ENCODE measurements at regions not wholly inside any gene's neighbourhood (a gene's known extent, or its start where the extent isn't known, plus 50 kb on each side); places are given as distances from the start of the nearest gene placed in this dataset.

DNA sequence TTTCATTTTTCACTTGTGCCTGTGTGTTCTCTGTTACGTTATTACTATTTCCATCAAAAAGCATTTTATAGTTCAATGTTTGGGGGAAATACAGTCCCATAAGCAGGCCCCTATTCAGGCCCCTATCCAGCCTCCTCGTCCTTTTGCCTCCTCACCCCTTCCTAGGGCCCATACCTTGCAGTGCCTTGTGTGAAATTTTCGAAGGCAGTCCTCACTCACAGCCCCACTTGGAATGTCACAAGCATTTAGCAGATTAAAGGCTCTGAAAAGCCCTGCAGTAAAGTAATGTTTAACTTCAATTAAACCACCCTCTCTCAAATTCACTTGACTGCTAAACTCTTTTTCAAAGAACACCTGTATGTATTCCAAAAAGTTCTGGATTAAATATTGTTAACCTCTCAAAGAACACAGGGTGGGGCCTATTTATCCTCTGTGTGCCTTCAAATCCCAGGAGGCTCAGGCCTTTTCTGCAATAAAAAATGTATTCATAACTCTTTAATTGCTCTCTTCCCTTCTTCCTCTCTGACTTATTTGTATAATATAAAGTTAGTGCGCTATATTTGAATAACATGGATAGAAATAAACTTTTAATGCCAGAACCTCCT is 202.5 kb downstream of the FOXA2 start:
- ATAC-seq (peak; percentile 32), DNase-seq (no peak)
- intact Hi-C loops (cut with micrococcal nuclease) = loop anchor here (10.0 kb wide), 1 partner anchor 973 kb away; the partner anchor contains the start of gene NXT1
- Histone ChIP-seq H4K20me1 (ENCODE audit: low read length) (no peaks in the 10 kb centered on the region), H2AFZ (ENCODE audit: low read length) (no peak overlapping the region), H3K27me3 (ENCODE audit: low read length) (no peaks in the 10 kb centered on the region), H3K36me3 (ENCODE audit: low read depth, low read length) (no peaks in the 10 kb centered on the region), H3K4me3 (ENCODE audit: low read length) (no peak overlapping the region), H3K79me2 (ENCODE audit: low read length) (no peaks in the 10 kb centered on the region), H3K4me2 (ENCODE audit: low read length) (peak overlapping the region; percentile 31), H3K9ac (ENCODE audit: low read length) (no peak overlapping the region), H3F3A (ENCODE audit: low read length, unreplicated experiment) (no peaks in the 10 kb centered on the region), H3K27ac (ENCODE audit: low read length) (peak overlapping the region; percentile 36; the same call in 1 of the 2 replicates), H3K4me1 (ENCODE audit: insufficient read depth, low read length) (peaks cover 54% of the 10 kb centered on the region), H3K9me2 (replicated peaks; ENCODE audit: low read length) (no peaks in the 10 kb centered on the region), H3K9me3 (ENCODE audit: low read length) (no peaks in the 10 kb centered on the region)
- CTCF ChIA-PET = no interaction called here
- no peak for TF ChIP-seq EZH2 (IDR thresholded peaks at IDR 0.05; ENCODE audit: low read length, unreplicated experiment)
- no peak for TF ChIP-seq EZH2phosphoT487 (IDR thresholded peaks at IDR 0.05; ENCODE audit: borderline replicate concordance, low read length)
- TF ChIP-seq, protein P1, sequence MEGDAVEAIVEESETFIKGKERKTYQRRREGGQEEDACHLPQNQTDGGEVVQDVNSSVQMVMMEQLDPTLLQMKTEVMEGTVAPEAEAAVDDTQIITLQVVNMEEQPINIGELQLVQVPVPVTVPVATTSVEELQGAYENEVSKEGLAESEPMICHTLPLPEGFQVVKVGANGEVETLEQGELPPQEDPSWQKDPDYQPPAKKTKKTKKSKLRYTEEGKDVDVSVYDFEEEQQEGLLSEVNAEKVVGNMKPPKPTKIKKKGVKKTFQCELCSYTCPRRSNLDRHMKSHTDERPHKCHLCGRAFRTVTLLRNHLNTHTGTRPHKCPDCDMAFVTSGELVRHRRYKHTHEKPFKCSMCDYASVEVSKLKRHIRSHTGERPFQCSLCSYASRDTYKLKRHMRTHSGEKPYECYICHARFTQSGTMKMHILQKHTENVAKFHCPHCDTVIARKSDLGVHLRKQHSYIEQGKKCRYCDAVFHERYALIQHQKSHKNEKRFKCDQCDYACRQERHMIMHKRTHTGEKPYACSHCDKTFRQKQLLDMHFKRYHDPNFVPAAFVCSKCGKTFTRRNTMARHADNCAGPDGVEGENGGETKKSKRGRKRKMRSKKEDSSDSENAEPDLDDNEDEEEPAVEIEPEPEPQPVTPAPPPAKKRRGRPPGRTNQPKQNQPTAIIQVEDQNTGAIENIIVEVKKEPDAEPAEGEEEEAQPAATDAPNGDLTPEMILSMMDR (conservative IDR thresholded peaks at IDR 0.05; ENCODE audit: low read depth, low read length) = no peak
- BruUV-seq (replicated peaks) = no TSS peak
- POLR2A ChIA-PET (ENCODE audit: unreplicated experiment) = no interaction called here

DNA sequence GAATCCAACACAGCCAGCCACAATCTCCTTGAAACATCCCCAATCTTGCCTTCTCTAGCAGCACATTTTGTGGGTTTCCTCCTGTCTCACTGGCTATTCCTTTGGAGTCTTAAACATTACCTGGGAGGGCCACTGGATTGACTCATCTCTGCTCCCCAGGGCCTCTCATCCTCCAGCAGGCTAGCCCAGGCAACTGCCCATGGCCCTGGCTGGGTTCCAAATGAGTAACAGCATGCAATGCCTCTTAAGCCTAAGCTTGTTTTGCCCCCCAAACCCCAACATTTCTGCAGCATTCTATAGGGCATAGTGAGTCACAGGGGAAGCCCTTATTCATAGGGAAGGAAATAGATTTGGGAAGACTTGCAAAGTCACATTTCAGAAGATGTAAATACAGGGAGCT is 204.9 kb downstream of the FOXA2 start:
- peaks cover 68% of the 10 kb centered on the region for H3K4me1 ChIP-seq (ENCODE audit: insufficient read depth, low read length)
- H3K4me3 ChIP-seq (ENCODE audit: low read length) = no peak overlapping the region
- H3K4me2 ChIP-seq (ENCODE audit: low read length) = peak overlapping the region; percentile 9; the same call in 1 of the 2 replicates
- ChIA-PET CTCF (no interaction called here), POLR2A (ENCODE audit: unreplicated experiment) (interaction anchor here (0.7 kb wide), 1 partner anchor 9 kb away, joined by 3 read pairs; no protein-coding TSS in a partner anchor)
- H3K27me3 ChIP-seq (ENCODE audit: low read length) = no peaks in the 10 kb centered on the region
- no peaks in the 10 kb centered on the region for H3K36me3 ChIP-seq (ENCODE audit: low read depth, low read length)
- H3K9me2 ChIP-seq (replicated peaks; ENCODE audit: low read length) = no peaks in the 10 kb centered on the region
- H3K27ac ChIP-seq (ENCODE audit: low read length) = peak overlapping the region; percentile 16
- H3K79me2 ChIP-seq (ENCODE audit: low read length) = no peaks in the 10 kb centered on the region
- BruUV-seq (replicated peaks) = no TSS peak
- no peak overlapping the region for H2AFZ ChIP-seq (ENCODE audit: low read length)
- DNase-seq (peak; percentile 96), ATAC-seq (peak; percentile 6; the same call in 1 of the 2 replicates)
- no peak overlapping the region for H3K9ac ChIP-seq (ENCODE audit: low read length)
- H3F3A ChIP-seq (ENCODE audit: low read length, unreplicated experiment) = peaks cover 15% of the 10 kb centered on the region
- TF ChIP-seq, protein P1 (conservative IDR thresholded peaks at IDR 0.05; ENCODE audit: low read depth, low read length) = no peak
- no peak for TF ChIP-seq EZH2phosphoT487 (IDR thresholded peaks at IDR 0.05; ENCODE audit: borderline replicate concordance, low read length)
- H4K20me1 ChIP-seq (ENCODE audit: low read length) = no peaks in the 10 kb centered on the region
- intact Hi-C loops (cut with micrococcal nuclease) = no loop called here
- no peaks in the 10 kb centered on the region for H3K9me3 ChIP-seq (ENCODE audit: low read length)

Data from PC-3 (cell line).